Embryonic facial prominence (tissue), 1 donor: ENCODE measurements at regions not wholly inside any gene's neighbourhood (a gene's known extent, or its start where the extent isn't known, plus 50 kb on each side); places are given as distances from the start of the nearest gene placed in this dataset.
"Not testable (repeated sequence)": the region's sequence is repeated elsewhere in the genome, so short reads cannot be mapped to it uniquely, and the experiment has no call there.

ENCODE experiments used
- DNase-seq: peaks from one replicate; pipeline ENCODE4 v3.0.0-alpha.2; 2016; ENCODE audit errors: extremely low spot score

- DNase-seq: no peak
Observed at GRCh38 chr2:136288249-136288648, 170.3 kb upstream of the CXCR4 start.

- DNase-seq: no peak
Observed at GRCh38 chr2:136286423-136286822, 168.5 kb upstream of the CXCR4 start.

GRCh38 chr2:136284226-136285119, 166.5 kb upstream of the CXCR4 start:
- no peak for DNase-seq

- no peak for DNase-seq
Observed at GRCh38 chr2:136282251-136282650, 164.3 kb upstream of the CXCR4 start.

- no peak for DNase-seq
Observed at GRCh38 chr2:136281281-136282114, 163.5 kb upstream of the CXCR4 start.

- DNase-seq: not testable (repeated sequence)
Observed at GRCh38 chr2:136266346-136266745, 148.4 kb upstream of the CXCR4 start.

- no peak for DNase-seq
Observed at GRCh38 chr2:136259551-136259950, 141.6 kb upstream of the CXCR4 start.

- no peak for DNase-seq
Observed at GRCh38 chr2:136257893-136258292, 139.9 kb upstream of the CXCR4 start.

GRCh38 chr2:136255648-136256461, 137.9 kb upstream of the CXCR4 start:
- DNase-seq: no peak

GRCh38 chr2:136255127-136255526, 137.2 kb upstream of the CXCR4 start:
- DNase-seq: no peak

GRCh38 chr2:136254681-136255080, 136.7 kb upstream of the CXCR4 start:
- no peak for DNase-seq

GRCh38 chr2:136253288-136254004, 135.5 kb upstream of the CXCR4 start:
- DNase-seq: no peak

- no peak for DNase-seq
Observed at GRCh38 chr2:136251885-136252585, 134.1 kb upstream of the CXCR4 start.

- DNase-seq: no peak
Observed at GRCh38 chr2:136251197-136251884, 133.4 kb upstream of the CXCR4 start.

GRCh38 chr2:136250131-136250530, 132.2 kb upstream of the CXCR4 start:
- DNase-seq: no peak

- no peak for DNase-seq
Observed at GRCh38 chr2:136248907-136249306, 131.0 kb upstream of the CXCR4 start.

- DNase-seq: no peak
Observed at GRCh38 chr2:136248242-136248641, 130.3 kb upstream of the CXCR4 start.

- no peak for DNase-seq
Observed at GRCh38 chr2:136247204-136247950, 129.4 kb upstream of the CXCR4 start.

- DNase-seq: no peak
Observed at GRCh38 chr2:136246086-136246669, 128.2 kb upstream of the CXCR4 start.
